GM19468 (cell line): ENCODE measurements at regions not wholly inside any gene's neighbourhood (a gene's known extent, or its start where the extent isn't known, plus 50 kb on each side); places are given as distances from the start of the nearest gene placed in this dataset.

Source experiments
- ATAC-seq: cut with Tn5 transposase; IDR thresholded peaks from one replicate; pipeline ENCODE4 v1.9.1; 2021; ENCODE audit warnings: mild to moderate bottlenecking, moderate library complexity, moderate number of reproducible peaks; ENCODE audit not compliant: unreplicated experiment; ENCODE audit errors: extremely low read depth

GRCh38 chr16:14362774-14363371, 267.2 kb downstream of the PARN start:
- no peak for ATAC-seq

GRCh38 chr16:14360326-14361037, 269.6 kb downstream of the PARN start:
- no peak for ATAC-seq

- no peak for ATAC-seq
Observed at GRCh38 chr16:14358697-14359305, 271.3 kb downstream of the PARN start.

GRCh38 chr16:14357328-14357727, 272.7 kb downstream of the PARN start:
- no peak for ATAC-seq

- no peak for ATAC-seq
Observed at GRCh38 chr16:14356064-14356463, 274.0 kb downstream of the PARN start.

- peak; percentile 88 for ATAC-seq
Observed at GRCh38 chr16:14354561-14355351, 275.3 kb downstream of the PARN start.

- ATAC-seq: no peak
Observed at GRCh38 chr16:14353340-14353739, 276.7 kb downstream of the PARN start.

GRCh38 chr16:14351647-14352046, 278.4 kb downstream of the PARN start:
- ATAC-seq: no peak

- no peak for ATAC-seq
Observed at GRCh38 chr16:14350626-14351025, 279.4 kb downstream of the PARN start.

- no peak for ATAC-seq
Observed at GRCh38 chr16:14350081-14350480, 279.0 kb downstream of the MRTFB start.

- ATAC-seq: no peak
Observed at GRCh38 chr16:14347706-14348105, 276.6 kb downstream of the MRTFB start.

GRCh38 chr16:14346278-14347142, 275.4 kb downstream of the MRTFB start:
- no peak for ATAC-seq

GRCh38 chr16:14345512-14346115, 274.5 kb downstream of the MRTFB start:
- no peak for ATAC-seq

GRCh38 chr16:14344945-14345344, 273.8 kb downstream of the MRTFB start:
- no peak for ATAC-seq

- ATAC-seq: no peak
Observed at GRCh38 chr16:14344292-14344691, 273.2 kb downstream of the MRTFB start.

GRCh38 chr16:14341324-14342225, 270.5 kb downstream of the MRTFB start:
- ATAC-seq: no peak

- ATAC-seq: no peak
Observed at GRCh38 chr16:14339694-14340093, 268.6 kb downstream of the MRTFB start.

GRCh38 chr16:14338969-14339368, 267.9 kb downstream of the MRTFB start:
- ATAC-seq: no peak

GRCh38 chr16:14338236-14338635, 267.1 kb downstream of the MRTFB start:
- ATAC-seq: no peak
